ENCODE measurements at regions not wholly inside any gene's neighbourhood (a gene's known extent, or its start where the extent isn't known, plus 50 kb on each side); places are given as distances from the start of the nearest gene placed in this dataset.
"Not testable (repeated sequence)": the region's sequence is repeated elsewhere in the genome, so short reads cannot be mapped to it uniquely, and the experiment has no call there.

DNA sequence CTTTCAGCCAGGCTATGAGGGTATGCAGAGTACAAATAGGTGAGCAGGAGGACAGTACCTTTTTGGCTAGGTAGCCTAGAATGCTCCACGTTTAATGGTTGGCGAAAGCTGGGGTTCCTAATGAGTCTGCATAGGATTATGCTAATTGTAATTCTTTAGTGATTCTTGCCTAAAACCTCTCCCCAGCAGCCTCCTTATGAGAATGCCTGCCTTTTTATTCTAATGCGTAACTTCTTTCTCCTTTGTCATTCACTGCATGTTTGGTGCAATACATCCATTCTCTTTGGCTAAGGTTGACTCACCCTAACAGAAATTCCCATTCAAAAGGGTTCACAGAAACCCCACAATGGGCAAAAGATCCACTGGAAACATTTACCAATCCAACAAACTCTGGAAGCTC is 752.2 kb downstream of the FSCB start:
- Histone ChIP-seq H3K36me3 (no peaks in the 10 kb centered on the region), H3K9me3 (no peaks in the 10 kb centered on the region), H3K4me3 (no peak overlapping the region), H3K27ac (no peak overlapping the region), H3K27me3 (no peaks in the 10 kb centered on the region), H3K4me1 (no peaks in the 10 kb centered on the region)
- TF ChIP-seq, protein P1, sequence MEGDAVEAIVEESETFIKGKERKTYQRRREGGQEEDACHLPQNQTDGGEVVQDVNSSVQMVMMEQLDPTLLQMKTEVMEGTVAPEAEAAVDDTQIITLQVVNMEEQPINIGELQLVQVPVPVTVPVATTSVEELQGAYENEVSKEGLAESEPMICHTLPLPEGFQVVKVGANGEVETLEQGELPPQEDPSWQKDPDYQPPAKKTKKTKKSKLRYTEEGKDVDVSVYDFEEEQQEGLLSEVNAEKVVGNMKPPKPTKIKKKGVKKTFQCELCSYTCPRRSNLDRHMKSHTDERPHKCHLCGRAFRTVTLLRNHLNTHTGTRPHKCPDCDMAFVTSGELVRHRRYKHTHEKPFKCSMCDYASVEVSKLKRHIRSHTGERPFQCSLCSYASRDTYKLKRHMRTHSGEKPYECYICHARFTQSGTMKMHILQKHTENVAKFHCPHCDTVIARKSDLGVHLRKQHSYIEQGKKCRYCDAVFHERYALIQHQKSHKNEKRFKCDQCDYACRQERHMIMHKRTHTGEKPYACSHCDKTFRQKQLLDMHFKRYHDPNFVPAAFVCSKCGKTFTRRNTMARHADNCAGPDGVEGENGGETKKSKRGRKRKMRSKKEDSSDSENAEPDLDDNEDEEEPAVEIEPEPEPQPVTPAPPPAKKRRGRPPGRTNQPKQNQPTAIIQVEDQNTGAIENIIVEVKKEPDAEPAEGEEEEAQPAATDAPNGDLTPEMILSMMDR (IDR thresholded peaks at IDR 0.05) = no peak
- no peak for TF ChIP-seq POLR2A (IDR thresholded peaks at IDR 0.05)
- no peak for TF ChIP-seq EP300 (IDR thresholded peaks at IDR 0.05)
- DNase-seq (ENCODE audit: low spot score in 2 of 2) = no peak
- WGBS, 2 donors = 84 to 88% methylated on average over 3 of the region's 3 CpGs

DNA sequence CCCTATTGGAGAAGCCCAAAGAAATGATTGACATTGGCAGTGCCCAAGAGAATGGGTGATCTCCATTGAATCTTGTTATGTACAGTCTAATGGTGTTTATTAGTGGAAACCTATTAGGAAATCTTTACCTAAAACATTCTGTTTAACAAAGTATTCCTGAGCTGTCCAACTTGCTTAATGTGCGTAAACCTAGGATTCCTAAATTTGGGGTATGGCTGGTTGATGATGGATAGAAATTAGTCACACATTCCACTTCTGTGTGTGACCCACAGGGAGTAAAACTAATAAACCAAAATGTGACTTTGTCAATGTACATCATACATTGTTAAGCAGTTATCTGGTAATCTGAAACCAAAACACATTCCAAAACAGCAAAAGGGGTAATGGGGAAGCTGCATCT is 761.3 kb downstream of the FSCB start:
- Histone ChIP-seq H3K36me3 (no peaks in the 10 kb centered on the region), H3K27me3 (no peaks in the 10 kb centered on the region), H3K9me3 (no peaks in the 10 kb centered on the region), H3K4me1 (no peaks in the 10 kb centered on the region), H3K27ac (no peak overlapping the region), H3K4me3 (no peak overlapping the region)
- no peak for DNase-seq (ENCODE audit: low spot score in 2 of 2)
- TF ChIP-seq, protein P1 (IDR thresholded peaks at IDR 0.05) = no peak
- TF ChIP-seq EP300 (IDR thresholded peaks at IDR 0.05) = no peak
- no peak for TF ChIP-seq POLR2A (IDR thresholded peaks at IDR 0.05)
- WGBS, 2 donors = 90 to 96% methylated on average over 1 of the region's 1 CpG

DNA sequence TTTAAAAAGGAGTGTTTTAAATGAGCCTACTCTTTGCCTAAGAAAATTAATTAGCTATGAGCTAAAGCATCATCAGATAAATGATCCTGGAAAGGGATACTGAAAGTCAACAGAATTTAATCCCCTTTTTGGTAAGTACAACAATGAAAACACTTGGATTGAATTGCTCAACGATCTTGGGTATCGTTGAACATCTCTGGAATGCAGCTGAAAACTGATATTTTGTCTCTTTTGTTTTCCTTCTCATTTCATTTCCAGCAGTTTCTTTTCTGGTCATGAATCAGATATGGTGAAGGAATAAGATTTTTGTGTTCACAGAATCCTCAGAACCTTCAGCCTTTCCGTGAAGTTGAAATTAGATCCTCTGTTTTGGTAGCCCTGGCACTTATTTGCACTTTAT is 771.2 kb downstream of the FSCB start:
- H3K4me3 ChIP-seq = no peak overlapping the region
- H3K4me1 ChIP-seq = no peaks in the 10 kb centered on the region
- H3K9me3 ChIP-seq = no peaks in the 10 kb centered on the region
- TF ChIP-seq EP300 (IDR thresholded peaks at IDR 0.05) (no peak), POLR2A (IDR thresholded peaks at IDR 0.05) (no peak)
- H3K27ac ChIP-seq = no peak overlapping the region
- no peak for DNase-seq (ENCODE audit: low spot score in 2 of 2)
- H3K36me3 ChIP-seq = no peaks in the 10 kb centered on the region
- H3K27me3 ChIP-seq = no peaks in the 10 kb centered on the region
- 52 to 53% methylated on average over 3 of the region's 3 CpGs for WGBS, 2 donors

DNA sequence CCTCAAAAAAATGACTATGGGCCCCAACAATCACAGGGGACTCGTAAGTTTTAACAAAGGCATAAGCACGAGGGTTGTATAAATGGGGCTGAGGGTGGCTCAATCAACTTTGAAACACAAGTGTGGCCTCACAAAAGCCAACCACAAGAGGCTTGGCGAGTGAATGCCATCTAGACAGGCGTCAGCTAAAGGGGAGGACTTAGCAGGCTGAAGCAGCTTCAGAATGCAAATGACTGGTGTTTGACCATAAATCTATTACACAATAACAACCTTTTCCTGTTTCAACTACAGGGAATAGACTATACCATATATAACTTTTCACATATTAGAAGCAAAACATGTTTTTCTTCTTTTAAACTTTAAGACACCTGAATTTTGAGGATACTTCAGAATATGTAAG is 777.9 kb downstream of the FSCB start:
- H3K27ac ChIP-seq = no peak overlapping the region
- H3K4me1 ChIP-seq = no peaks in the 10 kb centered on the region
- no peaks in the 10 kb centered on the region for H3K36me3 ChIP-seq
- DNase-seq (ENCODE audit: low spot score in 2 of 2) = no peak
- TF ChIP-seq POLR2A (IDR thresholded peaks at IDR 0.05) = no peak
- TF ChIP-seq, protein P1 (IDR thresholded peaks at IDR 0.05) = no peak
- no peak for TF ChIP-seq EP300 (IDR thresholded peaks at IDR 0.05)
- H3K27me3 ChIP-seq = no peaks in the 10 kb centered on the region
- no peaks in the 10 kb centered on the region for H3K9me3 ChIP-seq
- 43 to 53% methylated on average over 4 of the region's 4 CpGs for WGBS, 2 donors
- H3K4me3 ChIP-seq = no peak overlapping the region

DNA sequence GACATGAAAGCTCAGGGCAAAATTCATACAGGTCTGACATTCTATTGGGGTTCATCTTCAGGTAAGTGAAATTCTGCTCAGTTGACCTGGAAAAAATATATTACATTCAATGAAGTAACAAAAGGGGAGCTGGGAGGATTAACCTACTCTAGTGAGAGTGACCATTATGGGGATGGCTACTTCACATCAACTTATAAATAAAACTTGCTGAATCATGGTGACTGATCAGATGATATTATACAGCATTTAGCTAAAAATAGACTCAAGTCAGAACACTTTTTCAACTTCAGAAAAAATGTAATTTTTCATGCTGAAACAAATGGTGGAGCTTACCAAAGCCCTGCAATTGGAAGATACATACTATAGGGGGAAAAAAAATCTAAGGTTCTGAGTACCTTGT is 800.2 kb downstream of the FSCB start:
- H3K4me3 ChIP-seq = no peak overlapping the region
- no peaks in the 10 kb centered on the region for H3K4me1 ChIP-seq
- DNase-seq (ENCODE audit: low spot score in 2 of 2) = no peak
- no peaks in the 10 kb centered on the region for H3K36me3 ChIP-seq
- H3K27me3 ChIP-seq = no peaks in the 10 kb centered on the region
- H3K27ac ChIP-seq = no peak overlapping the region
- H3K9me3 ChIP-seq = no peaks in the 10 kb centered on the region
- TF ChIP-seq, protein P1 (IDR thresholded peaks at IDR 0.05) = no peak
- TF ChIP-seq POLR2A (IDR thresholded peaks at IDR 0.05) = no peak
- TF ChIP-seq EP300 (IDR thresholded peaks at IDR 0.05) = no peak

DNA sequence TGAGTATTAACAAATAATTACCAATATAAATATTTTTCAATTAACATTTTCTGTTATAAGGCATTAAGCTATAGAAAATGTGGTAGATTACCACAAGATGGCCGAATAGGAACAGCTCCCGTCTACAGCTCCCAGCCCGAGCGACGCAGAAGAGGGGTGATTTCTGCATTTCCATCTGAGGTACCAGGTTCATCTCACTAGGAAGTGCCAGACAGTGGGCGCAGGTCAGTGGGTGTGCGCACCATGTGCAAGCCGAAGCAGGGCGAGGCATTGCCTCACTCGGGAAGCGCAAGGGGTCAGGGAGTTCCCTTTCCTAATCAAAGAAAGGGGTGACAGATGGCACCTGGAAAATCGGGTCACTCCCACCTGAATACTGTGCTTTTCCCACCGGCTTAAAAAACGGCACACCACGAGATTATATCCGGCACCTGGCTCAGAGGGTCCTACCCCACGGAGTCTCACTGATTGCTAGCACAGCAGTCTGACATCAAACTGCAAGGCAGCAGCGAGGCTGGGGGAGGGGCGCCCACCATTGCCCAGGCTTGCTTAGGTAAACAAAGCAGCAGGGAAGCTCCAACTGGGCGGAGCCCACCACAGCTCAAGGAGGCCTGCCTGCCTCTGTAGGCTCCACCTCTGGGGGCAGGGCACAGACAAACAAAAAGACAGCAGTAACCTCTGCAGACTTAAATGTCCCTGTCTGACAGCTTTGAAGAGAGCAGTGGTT is 808.4 kb downstream of the FSCB start:
- not testable (repeated sequence) for H3K27me3 ChIP-seq; H3K4me3 ChIP-seq; H3K27ac ChIP-seq; H3K4me1 ChIP-seq; DNase-seq (ENCODE audit: low spot score in 2 of 2); H3K9me3 ChIP-seq; H3K36me3 ChIP-seq
- WGBS, 2 donors = 87 to 94% methylated on average over 17 to 20 of the region's 20 CpGs
